Endothelial cell of umbilical vein (primary cell): ENCODE measurements at regions not wholly inside any gene's neighbourhood (a gene's known extent, or its start where the extent isn't known, plus 50 kb on each side); places are given as distances from the start of the nearest gene placed in this dataset.

ENCODE experiments used
- BruUV-seq: library from RNA; stranded (reverse); fragments of 400-500 nt; replicated peaks from 2 replicates; lab custom pipeline; 2021; lab: Mats Ljungman, UMichigan
- CTCF ChIA-PET: fragments of 300-600, 350-600 bp; sonication (Branson Sonifier 250); formaldehyde crosslinking; loops from one replicate; lab custom pipeline; 2021; ENCODE audit warnings: antibody characterized with exemption, inconsistent platforms; lab: Charles Lee
- POLR2A ChIA-PET: fragments of 300-600, 350-600 bp; sonication (Branson Sonifier 250); formaldehyde crosslinking; loops from one replicate; lab custom pipeline; 2021; ENCODE audit warnings: antibody characterized with exemption, inconsistent platforms; lab: Charles Lee
- DNase-seq: peaks from one replicate; pipeline ENCODE4 v3.0.0-alpha.2; 2011; ENCODE audit warnings: low read depth, low spot score
- FAIRE-seq: peaks from 2 replicates; lab custom pipeline; 2011; peaks lifted over from hg19 to GRCh38; lab: Jason Lieb, UNC
- H2AFZ ChIP-seq: 2 replicates; pipeline ENCODE4 v1.6.0; 2012; ENCODE audit warnings: low read depth, low read length, control low read depth, inconsistent platforms
- H3K27ac ChIP-seq: 2 replicates; pipeline ENCODE4 v1.5.1; 2011; ENCODE audit warnings: low read depth, mild to moderate bottlenecking, control low read depth, low read length, moderate library complexity; ENCODE audit not compliant: insufficient read depth
- H3K27me3 ChIP-seq, 2 experiments: 2 replicates each; pipeline versions ENCODE4 v1.6.0 to v1.6.1; 2011; ENCODE audit warnings: low read length in 2 of 2, mixed read lengths in 1 of 2; ENCODE audit not compliant: control insufficient read depth in 2 of 2, insufficient read depth in 2 of 2
- H3K36me3 ChIP-seq, 2 experiments: 2 replicates in 1 of 2; 3 replicates in 1 of 2; pipeline ENCODE4 v1.5.1; 2011; ENCODE audit warnings: low read length in 2 of 2, mild to moderate bottlenecking in 1 of 2, moderate library complexity in 1 of 2; ENCODE audit not compliant: control insufficient read depth in 2 of 2, insufficient read depth in 2 of 2; ENCODE audit errors: extremely low read depth in 1 of 2
- H3K4me1 ChIP-seq: 3 replicates; pipeline ENCODE4 v1.5.1; 2011; ENCODE audit warnings: mild to moderate bottlenecking, low read length; ENCODE audit not compliant: control insufficient read depth, insufficient read depth; ENCODE audit errors: extremely low read depth
- H3K4me2 ChIP-seq: 2 replicates; pipeline ENCODE4 v1.6.1; 2011; ENCODE audit warnings: low read length, control low read depth, mixed read lengths; ENCODE audit not compliant: insufficient read depth
- H3K4me3 ChIP-seq, 3 experiments: fragments of 200-600 bp in 1 of 3; sonication (generic), shearing (Covaris generic) in 1 of 3; replicated peaks in 1 of 3; 2 replicates each; pipeline ENCODE4 v1.5.1; 2011 to 2016; ENCODE audit warnings: control low read depth in 3 of 3, low read length in 3 of 3, mild to moderate bottlenecking in 2 of 3, inconsistent platforms in 1 of 3, low read depth in 1 of 3, moderate library complexity in 1 of 3; ENCODE audit not compliant: insufficient read depth in 1 of 3
- H3K79me2 ChIP-seq: 2 replicates; pipeline ENCODE4 v1.6.0; 2012; ENCODE audit warnings: low read length, inconsistent platforms; ENCODE audit not compliant: control insufficient read depth, insufficient read depth
- H3K9ac ChIP-seq: replicated peaks from 2 replicates; pipeline ENCODE3; 2011; ENCODE audit warnings: low read length, control low read depth; ENCODE audit not compliant: insufficient read depth; ENCODE audit errors: extremely low read depth
- H3K9me1 ChIP-seq: replicated peaks from 3 replicates; pipeline ENCODE4 v1.6.0; 2011; ENCODE audit warnings: mild to moderate bottlenecking, low read length; ENCODE audit not compliant: control insufficient read depth, insufficient read depth; ENCODE audit errors: extremely low read depth
- H3K9me3 ChIP-seq: replicated peaks from 2 replicates; pipeline ENCODE4 v1.5.1; 2012; ENCODE audit warnings: low read length, inconsistent platforms; ENCODE audit not compliant: control insufficient read depth, insufficient read depth
- H4K20me1 ChIP-seq: replicated peaks from 2 replicates; pipeline ENCODE3; 2011; ENCODE audit warnings: mild to moderate bottlenecking, low read length; ENCODE audit not compliant: control insufficient read depth, insufficient read depth; ENCODE audit errors: extremely low read depth
- CTCF ChIP-seq, 2 donors: IDR thresholded peaks; 1 replicate in 1 of 2; 2 replicates in 1 of 2; pipeline ENCODE4 v1.5.1; 2011; ENCODE audit warnings: low read length in 2 of 2, mild to moderate bottlenecking in 2 of 2, moderate library complexity in 2 of 2, control low read depth in 1 of 2, inconsistent platforms in 1 of 2, low read depth in 1 of 2; ENCODE audit not compliant: insufficient read depth in 1 of 2; ENCODE audit errors: extremely low read depth in 1 of 2
- EZH2 ChIP-seq: IDR thresholded peaks from 2 replicates; pipeline ENCODE4 v1.6.1; 2012; ENCODE audit warnings: borderline replicate concordance, low read depth, mild to moderate bottlenecking, moderate library complexity, low read length, inconsistent platforms; ENCODE audit not compliant: severe bottlenecking
- FOS ChIP-seq: IDR thresholded peaks from 2 replicates; pipeline ENCODE4 v1.6.1; 2011; ENCODE audit warnings: mild to moderate bottlenecking, low read length, moderate library complexity, borderline replicate concordance; ENCODE audit not compliant: insufficient read depth
- GATA2 ChIP-seq: IDR thresholded peaks from 2 replicates; pipeline ENCODE4 v1.7.0; 2011; ENCODE audit warnings: low read depth, mild to moderate bottlenecking, moderate library complexity, mixed read lengths, low read length; ENCODE audit not compliant: insufficient read length, insufficient read depth
- JUN ChIP-seq: IDR thresholded peaks from 2 replicates; pipeline ENCODE4 v1.6.1; 2011; ENCODE audit warnings: borderline replicate concordance, low read depth; ENCODE audit not compliant: insufficient read length, insufficient read depth
- MAX ChIP-seq: IDR thresholded peaks from 2 replicates; pipeline ENCODE4 v1.6.1; 2011; ENCODE audit not compliant: insufficient read depth, insufficient read length
- MYC ChIP-seq: IDR thresholded peaks from one replicate; pipeline ENCODE4 v1.6.1; 2011; ENCODE audit warnings: mild to moderate bottlenecking, low read depth, low read length
- POLR2A ChIP-seq: IDR thresholded peaks from 2 replicates; pipeline ENCODE4 v1.6.1; 2012; ENCODE audit warnings: low read depth, mild to moderate bottlenecking, control low read depth, low read length
- POLR2AphosphoS5 ChIP-seq: IDR thresholded peaks from 2 replicates; pipeline ENCODE4 v1.6.1; 2012; ENCODE audit warnings: low read depth, mild to moderate bottlenecking, control low read depth, low read length, moderate library complexity; ENCODE audit not compliant: insufficient read depth
- dilution Hi-C: fragments of 300-500 bp; cut with MboI; formaldehyde crosslinking; loops from one replicate; pipeline ENCODE4 v1.15.0; 2019; ENCODE audit warnings: low sequenced_read_pairs; ENCODE audit not compliant: extremely low pct_ligation_motif_present
- intact Hi-C: fragments of 100-400 bp; cut with micrococcal nuclease; formaldehyde crosslinking; loops from one replicate; pipeline ENCODE4 v1.10.0; 2022

- BruUV-seq, result no TSS peak
- CTCF ChIA-PET, result no interaction called here
These were observed 1129.3 kb downstream of the SLITRK5 start for GRCh38 chr13:88800505-88800904.

More at GRCh38 chr13:88800505-88800904, 1129.3 kb downstream of the SLITRK5 start:
- FAIRE-seq, result no peak
- POLR2A ChIA-PET, result no interaction called here
- H3K4me2 ChIP-seq, result no peak overlapping the region
- H4K20me1 ChIP-seq, result no peaks in the 10 kb centered on the region
- TF ChIP-seq MAX (no peak), GATA2 (no peak), CTCF (IDR thresholded peaks at IDR 0.05; ENCODE audit: extremely low read depth in 1 of 2, insufficient read depth in 1 of 2, low read depth in 1 of 2, low read length in 2 of 2) (no peak), POLR2A (no peak), POLR2AphosphoS5 (no peak), EZH2 (no peak), FOS (no peak), JUN (no peak), MYC (no peak)
- no peaks in the 10 kb centered on the region for H3K27me3 ChIP-seq
- no peaks in the 10 kb centered on the region for H3K36me3 ChIP-seq
- no peaks in the 10 kb centered on the region for H3K4me1 ChIP-seq
- DNase-seq, result no peak
- dilution Hi-C loops (no loop called here), intact Hi-C loops (no loop called here)
- no peak overlapping the region for H3K27ac ChIP-seq
- no peaks in the 10 kb centered on the region for H3K9me3 ChIP-seq
- no peaks in the 10 kb centered on the region for H3K9me1 ChIP-seq
- H3K9ac ChIP-seq, result no peak overlapping the region
- no peak overlapping the region for H3K4me3 ChIP-seq
- no peaks in the 10 kb centered on the region for H3K79me2 ChIP-seq
- H2AFZ ChIP-seq, result no peak overlapping the region
